Kidney (tissue), 13 donors: ENCODE measurements at regions not wholly inside any gene's neighbourhood (a gene's known extent, or its start where the extent isn't known, plus 50 kb on each side); places are given as distances from the start of the nearest gene placed in this dataset.

Experiments
- DNase-seq, 5 donors: peaks; one replicate each; pipeline ENCODE4 v3.0.0-alpha.2; 2013 to 2020
- FAIRE-seq: peaks from 2 replicates; lab custom pipeline; 2012; peaks lifted over from hg19 to GRCh38; lab: Jason Lieb, UNC
- H3K27ac ChIP-seq, 2 donors: one replicate each; pipeline ENCODE4 v1.7.0; 2013; ENCODE audit warnings: low read depth in 2 of 2, low read length in 2 of 2, inconsistent platforms in 1 of 2
- H3K27me3 ChIP-seq: one replicate; pipeline ENCODE4 v1.7.1; 2013; ENCODE audit warnings: low read length, inconsistent platforms; ENCODE audit not compliant: control insufficient read depth, insufficient read depth
- H3K36me3 ChIP-seq, 3 donors: one replicate each; pipeline versions ENCODE4 v1.7.0 to v1.7.1; 2013; ENCODE audit warnings: low read length in 3 of 3, control low read depth in 1 of 3, inconsistent platforms in 1 of 3; ENCODE audit not compliant: insufficient read depth in 3 of 3, control insufficient read depth in 2 of 3
- H3K4me1 ChIP-seq, 3 donors: one replicate each; pipeline versions ENCODE4 v1.7.0 to v1.7.1; 2013; ENCODE audit warnings: low read length in 3 of 3, inconsistent platforms in 1 of 3, low read depth in 1 of 3; ENCODE audit not compliant: control insufficient read depth in 2 of 3, insufficient read depth in 2 of 3
- H3K4me3 ChIP-seq, 3 donors: one replicate each; pipeline versions ENCODE4 v1.7.0 to v1.8.1; 2013; ENCODE audit warnings: low read length in 3 of 3, control low read depth in 1 of 3, inconsistent platforms in 1 of 3
- H3K9ac ChIP-seq, 3 donors: one replicate each; pipeline versions ENCODE4 v1.7.0 to v1.7.1; 2013; ENCODE audit warnings: low read length in 3 of 3, control low read depth in 1 of 3, inconsistent platforms in 1 of 3
- H3K9me3 ChIP-seq, 3 donors: one replicate each; pipeline versions ENCODE4 v1.7.0 to v1.7.1; 2013; ENCODE audit warnings: low read length in 3 of 3, control low read depth in 1 of 3, inconsistent platforms in 1 of 3; ENCODE audit not compliant: control insufficient read depth in 2 of 3, insufficient read depth in 1 of 3
- intact Hi-C: fragments of 100-400 bp; cut with DNase I; formaldehyde crosslinking; loops from one replicate; pipeline ENCODE4 v1.11.1; 2022
- TF ChIP-seq, protein P1 (sequence below): IDR thresholded peaks from 3 replicates; pipeline ENCODE4 v1.5.1; 2012; ENCODE audit warnings: mild to moderate bottlenecking, moderate library complexity, borderline replicate concordance; ENCODE audit not compliant: insufficient read depth; ENCODE audit errors: extremely low read depth
- donor health status: control.
- donor health status: control.
- donor health status: control.
- donor health status: control.
- donor health status: control.
- donor health status: DM: yes; HTN: yes; CAD: no.
- donor health status: Normal renal cell carcinoma (clear cell type).

GRCh38 chr5:123808461-123809380 is 296.7 kb downstream of the CSNK1G3 start:
- H3K4me3 ChIP-seq: no peak overlapping the region
- no peak overlapping the region for H3K9ac ChIP-seq
- H3K4me1 ChIP-seq: peaks cover 0 to 11% (median 6%) of the 10 kb centered on the region in 3 donors
- intact Hi-C loops: no loop called here
- H3K36me3 ChIP-seq: no peaks in the 10 kb centered on the region
- H3K9me3 ChIP-seq: no peaks in the 10 kb centered on the region
- FAIRE-seq (no peak), DNase-seq (no peak)
- TF ChIP-seq, protein P1, sequence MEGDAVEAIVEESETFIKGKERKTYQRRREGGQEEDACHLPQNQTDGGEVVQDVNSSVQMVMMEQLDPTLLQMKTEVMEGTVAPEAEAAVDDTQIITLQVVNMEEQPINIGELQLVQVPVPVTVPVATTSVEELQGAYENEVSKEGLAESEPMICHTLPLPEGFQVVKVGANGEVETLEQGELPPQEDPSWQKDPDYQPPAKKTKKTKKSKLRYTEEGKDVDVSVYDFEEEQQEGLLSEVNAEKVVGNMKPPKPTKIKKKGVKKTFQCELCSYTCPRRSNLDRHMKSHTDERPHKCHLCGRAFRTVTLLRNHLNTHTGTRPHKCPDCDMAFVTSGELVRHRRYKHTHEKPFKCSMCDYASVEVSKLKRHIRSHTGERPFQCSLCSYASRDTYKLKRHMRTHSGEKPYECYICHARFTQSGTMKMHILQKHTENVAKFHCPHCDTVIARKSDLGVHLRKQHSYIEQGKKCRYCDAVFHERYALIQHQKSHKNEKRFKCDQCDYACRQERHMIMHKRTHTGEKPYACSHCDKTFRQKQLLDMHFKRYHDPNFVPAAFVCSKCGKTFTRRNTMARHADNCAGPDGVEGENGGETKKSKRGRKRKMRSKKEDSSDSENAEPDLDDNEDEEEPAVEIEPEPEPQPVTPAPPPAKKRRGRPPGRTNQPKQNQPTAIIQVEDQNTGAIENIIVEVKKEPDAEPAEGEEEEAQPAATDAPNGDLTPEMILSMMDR: no peak
- no peaks in the 10 kb centered on the region for H3K27me3 ChIP-seq
- no peak overlapping the region for H3K27ac ChIP-seq

- no peak overlapping the region for H3K9ac ChIP-seq
- TF ChIP-seq, protein P1: no peak
- DNase-seq (peak in 4 of 5 donors; percentile 61 to 85 (median 74)), FAIRE-seq (no peak)
- intact Hi-C loops: no loop called here
- H3K4me1 ChIP-seq: peaks cover 0 to 9% (median 6%) of the 10 kb centered on the region in 3 donors
- no peak overlapping the region for H3K27ac ChIP-seq
- H3K9me3 ChIP-seq: no peaks in the 10 kb centered on the region
- no peaks in the 10 kb centered on the region for H3K36me3 ChIP-seq
- no peaks in the 10 kb centered on the region for H3K27me3 ChIP-seq
- H3K4me3 ChIP-seq: no peak overlapping the region
These were observed 295.4 kb downstream of the CSNK1G3 start for GRCh38 chr5:123807177-123807945.

GRCh38 chr5:123806644-123807043 is 294.7 kb downstream of the CSNK1G3 start:
- H3K4me1 ChIP-seq: peaks cover 0 to 9% (median 6%) of the 10 kb centered on the region in 3 donors
- H3K9ac ChIP-seq: no peak overlapping the region
- no peaks in the 10 kb centered on the region for H3K36me3 ChIP-seq
- FAIRE-seq: no peak
- no peak overlapping the region for H3K4me3 ChIP-seq
- DNase-seq: no peak
- no peaks in the 10 kb centered on the region for H3K9me3 ChIP-seq
- no peak overlapping the region for H3K27ac ChIP-seq
- intact Hi-C loops: no loop called here
- TF ChIP-seq, protein P1: no peak
- H3K27me3 ChIP-seq: no peaks in the 10 kb centered on the region
